GM18909 (cell line): ENCODE measurements at regions not wholly inside any gene's neighbourhood (a gene's known extent, or its start where the extent isn't known, plus 50 kb on each side); places are given as distances from the start of the nearest gene placed in this dataset.
A peak's percentile ranks its signal among the peaks of the same experiment; 100 is the strongest.

Source experiments
- ATAC-seq: cut with Tn5 transposase; IDR thresholded peaks from one replicate; pipeline ENCODE4 v1.9.1; 2021; ENCODE audit warnings: mild to moderate bottlenecking; ENCODE audit not compliant: unreplicated experiment, poor library complexity

- ATAC-seq, result no peak
Measured at GRCh38 chr6:148650941-148651505, 95.8 kb upstream of the UST start.

- no peak for ATAC-seq
Measured at GRCh38 chr6:148652205-148652604, 94.6 kb upstream of the UST start.

- no peak for ATAC-seq
Measured at GRCh38 chr6:148653138-148653776, 93.6 kb upstream of the UST start.

GRCh38 chr6:148657048-148657447, 89.8 kb upstream of the UST start:
- peak; percentile 51 for ATAC-seq

- ATAC-seq, result no peak
Measured at GRCh38 chr6:148658681-148659430, 88.0 kb upstream of the UST start.

- ATAC-seq, result no peak
Measured at GRCh38 chr6:148667395-148667794, 79.4 kb upstream of the UST start.

GRCh38 chr6:148671085-148671484, 75.7 kb upstream of the UST start:
- no peak for ATAC-seq

GRCh38 chr6:148671952-148672351, 74.9 kb upstream of the UST start:
- no peak for ATAC-seq

GRCh38 chr6:148674306-148674705, 72.5 kb upstream of the UST start:
- no peak for ATAC-seq

GRCh38 chr6:148677594-148678476, 69.0 kb upstream of the UST start:
- peak; percentile 93 for ATAC-seq

- ATAC-seq, result no peak
Measured at GRCh38 chr6:148678682-148679081, 68.1 kb upstream of the UST start.

GRCh38 chr6:148681666-148682065, 65.2 kb upstream of the UST start:
- no peak for ATAC-seq

- ATAC-seq, result no peak
Measured at GRCh38 chr6:148682252-148682651, 64.6 kb upstream of the UST start.

- no peak for ATAC-seq
Measured at GRCh38 chr6:148682990-148683389, 63.8 kb upstream of the UST start.

- no peak for ATAC-seq
Measured at GRCh38 chr6:148689168-148689567, 57.7 kb upstream of the UST start.

- ATAC-seq, result peak; percentile 82
Measured at GRCh38 chr6:148693882-148694484, 52.8 kb upstream of the UST start.
